ENCODE measurements at regions not wholly inside any gene's neighbourhood (a gene's known extent, or its start where the extent isn't known, plus 50 kb on each side); places are given as distances from the start of the nearest gene placed in this dataset.

- Histone ChIP-seq H3K4me1 (peaks cover 5 to 6% of the 10 kb centered on the region in 2 donors), H3K27me3 (no peaks in the 10 kb centered on the region), H3K9me3 (peaks cover 0 to 5% of the 10 kb centered on the region in 2 donors), H3K36me3 (no peaks in the 10 kb centered on the region), H3K4me3 (no peak overlapping the region), H3K27ac (no peak overlapping the region)
- intact Hi-C loops (cut with DNase I; ENCODE audit: low total_unique reads), result no loop called here
- no peak for DNase-seq (ENCODE audit: low spot score in 2 of 2)
- no peak for TF ChIP-seq CTCF (IDR thresholded peaks at IDR 0.05)
- no peak for TF ChIP-seq POLR2A (IDR thresholded peaks at IDR 0.05)
- TF ChIP-seq POLR2AphosphoS5 (IDR thresholded peaks at IDR 0.05), result no peak
Observed at GRCh38 chr20:58600756-58601155, 50.3 kb upstream of the STX16 start.

- no peaks in the 10 kb centered on the region for H3K36me3 ChIP-seq
- no peak for DNase-seq (ENCODE audit: low spot score in 2 of 2)
- TF ChIP-seq POLR2A (IDR thresholded peaks at IDR 0.05), result no peak
- TF ChIP-seq POLR2AphosphoS5 (IDR thresholded peaks at IDR 0.05), result no peak
- no peak for TF ChIP-seq CTCF (IDR thresholded peaks at IDR 0.05)
- no peak overlapping the region for H3K27ac ChIP-seq
- H3K4me1 ChIP-seq, result peaks cover 5 to 6% of the 10 kb centered on the region in 2 donors
- H3K4me3 ChIP-seq, result no peak overlapping the region
- no peaks in the 10 kb centered on the region for H3K27me3 ChIP-seq
- H3K9me3 ChIP-seq, result peaks cover 0 to 5% of the 10 kb centered on the region in 2 donors
- intact Hi-C loops (cut with DNase I; ENCODE audit: low total_unique reads), result no loop called here
Observed at GRCh38 chr20:58599966-58600365, 51.1 kb upstream of the STX16 start.

- H3K36me3 ChIP-seq, result no peaks in the 10 kb centered on the region
- H3K27ac ChIP-seq, result no peak overlapping the region
- no peak for TF ChIP-seq CTCF (IDR thresholded peaks at IDR 0.05)
- TF ChIP-seq POLR2A (IDR thresholded peaks at IDR 0.05), result no peak
- no peak for TF ChIP-seq POLR2AphosphoS5 (IDR thresholded peaks at IDR 0.05)
- no peaks in the 10 kb centered on the region for H3K27me3 ChIP-seq
- intact Hi-C loops (cut with DNase I; ENCODE audit: low total_unique reads), result loop anchor here (1.0 kb wide), 1 partner anchor 37 kb away; no protein-coding TSS in a partner anchor
- peaks cover 0 to 5% of the 10 kb centered on the region in 2 donors for H3K9me3 ChIP-seq
- H3K4me3 ChIP-seq, result no peak overlapping the region
- no peaks in the 10 kb centered on the region for H3K4me1 ChIP-seq
- DNase-seq (ENCODE audit: low spot score in 2 of 2), result no peak
Observed at GRCh38 chr20:58598211-58599015, 52.7 kb upstream of the STX16 start.

GRCh38 chr20:58597249-58597891 lies 53.7 kb upstream of the STX16 start:
- TF ChIP-seq POLR2A (IDR thresholded peaks at IDR 0.05) (no peak), POLR2AphosphoS5 (IDR thresholded peaks at IDR 0.05) (no peak), CTCF (IDR thresholded peaks at IDR 0.05) (no peak)
- intact Hi-C loops (cut with DNase I; ENCODE audit: low total_unique reads), result no loop called here
- Histone ChIP-seq H3K36me3 (no peaks in the 10 kb centered on the region), H3K4me1 (no peaks in the 10 kb centered on the region), H3K4me3 (no peak overlapping the region), H3K27me3 (no peaks in the 10 kb centered on the region), H3K9me3 (no peaks in the 10 kb centered on the region), H3K27ac (no peak overlapping the region)
- no peak for DNase-seq (ENCODE audit: low spot score in 2 of 2)

GRCh38 chr20:58596750-58597248 lies 54.3 kb upstream of the STX16 start:
- Histone ChIP-seq H3K9me3 (no peaks in the 10 kb centered on the region), H3K4me3 (no peak overlapping the region), H3K27ac (no peak overlapping the region), H3K4me1 (no peaks in the 10 kb centered on the region), H3K36me3 (no peaks in the 10 kb centered on the region), H3K27me3 (no peaks in the 10 kb centered on the region)
- TF ChIP-seq CTCF (IDR thresholded peaks at IDR 0.05) (no peak), POLR2AphosphoS5 (IDR thresholded peaks at IDR 0.05) (no peak), POLR2A (IDR thresholded peaks at IDR 0.05) (no peak)
- no peak for DNase-seq (ENCODE audit: low spot score in 2 of 2)
- intact Hi-C loops (cut with DNase I; ENCODE audit: low total_unique reads), result no loop called here
